Psoas muscle (tissue), 7 donors: ENCODE measurements at regions not wholly inside any gene's neighbourhood (a gene's known extent, or its start where the extent isn't known, plus 50 kb on each side); places are given as distances from the start of the nearest gene placed in this dataset.

Experiments used
- ATAC-seq, 4 donors: fragments of 200-7000 bp; cut with Tn5 transposase; one replicate each; pipeline ENCODE4 v1.9.1; 2020; ENCODE audit warnings: moderate library complexity in 3 of 4, mild to moderate bottlenecking in 2 of 4
- DNase-seq, 2 donors: peaks; one replicate each; pipeline ENCODE4 v3.0.0-alpha.2; 2020
- H3K27ac ChIP-seq: fragments of 200-600 bp; one replicate; pipeline ENCODE4 v1.8.0; 2022
- H3K27me3 ChIP-seq, 3 donors: fragments of 200-600 bp in 1 of 3; one replicate each; pipeline versions ENCODE4 v1.6.1 to v1.8.0; 2013 to 2022; ENCODE audit warnings: low read length in 2 of 3, mild to moderate bottlenecking in 2 of 3, moderate library complexity in 1 of 3; ENCODE audit not compliant: insufficient read depth in 3 of 3
- H3K36me3 ChIP-seq, 2 donors: fragments of 200-600 bp in 1 of 2; one replicate each; pipeline versions ENCODE4 v1.6.1 to v1.8.0; 2013 to 2022; ENCODE audit warnings: low read depth in 1 of 2, mild to moderate bottlenecking in 1 of 2, moderate library complexity in 1 of 2; ENCODE audit not compliant: insufficient read depth in 1 of 2
- H3K4me1 ChIP-seq: fragments of 200-600 bp; one replicate; pipeline ENCODE4 v1.8.0; 2022
- H3K4me3 ChIP-seq: fragments of 200-600 bp; one replicate; pipeline ENCODE4 v1.8.0; 2022; ENCODE audit warnings: mild to moderate bottlenecking
- H3K9me3 ChIP-seq: fragments of 200-600 bp; one replicate; pipeline ENCODE4 v1.8.0; 2022
- CTCF ChIP-seq: fragments of 200-600 bp; IDR thresholded peaks from one replicate; pipeline ENCODE4 v1.8.0; 2022; ENCODE audit warnings: antibody characterized with exemption
- WGBS, 3 donors: extraction: QIAGEN DNeasy Blood & Tissue Kit; methylation state at CpG; one replicate each; pipeline versions ENCODE4 v1.1.6 to v1.1.7; 2013; 5-methylcytosine and 5-hydroxymethylcytosine counted together
- intact Hi-C, 2 donors: fragments of 100-400 bp; cut with DNase I; formaldehyde crosslinking; loops; one replicate each; pipeline versions ENCODE4 v1.11.0 to v1.14.2; 2022
- donor health status: healthy with polysubstance abuse.
- donor health status: DM: no; HTN: no; CAD: no; lungs with moderate emphysema.
- donor health status: Bipolar disorder and iron deficiency.
- donor health status: healthy.
- donor health status: DM: yes; HTN: yes; CAD: no.
- donor health status: DM: no; HTN: no; CAD: no.
- donor health status: DM: yes; HTN: yes; CAD: no.

- TF ChIP-seq CTCF, result no peak
- DNase-seq (no peak), ATAC-seq (no peak)
- Histone ChIP-seq H3K27me3 (no peaks in the 10 kb centered on the region), H3K36me3 (no peaks in the 10 kb centered on the region), H3K4me3 (no peak overlapping the region), H3K27ac (no peak overlapping the region), H3K4me1 (no peaks in the 10 kb centered on the region), H3K9me3 (no peaks in the 10 kb centered on the region)
- intact Hi-C loops, result no loop called here
Measured at GRCh38 chr12:84756961-84757360, 155.6 kb downstream of the SLC6A15 start.

DNA sequence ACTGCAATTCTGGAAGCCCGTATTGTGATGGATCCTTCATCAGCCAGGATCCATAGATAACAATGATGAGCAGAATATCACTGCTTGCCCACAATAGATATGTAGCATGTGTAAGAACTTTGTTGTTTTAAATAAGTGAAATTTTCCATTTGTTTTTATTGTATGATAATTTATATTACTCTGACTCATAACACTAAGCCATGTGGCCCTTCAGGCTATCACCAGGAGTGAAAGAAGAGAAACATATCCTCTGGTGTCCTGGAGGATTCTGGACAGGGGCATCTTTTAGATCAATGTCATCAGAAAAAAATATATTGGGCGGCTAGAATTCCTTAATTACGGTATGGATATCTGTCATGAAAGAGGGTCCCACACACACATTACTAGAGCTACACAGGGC, 167.5 kb downstream of the SLC6A15 start:
- Histone ChIP-seq H3K36me3 (no peaks in the 10 kb centered on the region), H3K27me3 (no peaks in the 10 kb centered on the region), H3K4me3 (no peak overlapping the region), H3K27ac (no peak overlapping the region), H3K9me3 (no peaks in the 10 kb centered on the region), H3K4me1 (no peaks in the 10 kb centered on the region)
- DNase-seq, result no peak
- ATAC-seq, result no peak
- WGBS, 3 donors, result 93 to 95% (median 94%) methylated on average over 3 of the region's 3 CpGs
- no peak for TF ChIP-seq CTCF
- intact Hi-C loops, result no loop called here

DNA sequence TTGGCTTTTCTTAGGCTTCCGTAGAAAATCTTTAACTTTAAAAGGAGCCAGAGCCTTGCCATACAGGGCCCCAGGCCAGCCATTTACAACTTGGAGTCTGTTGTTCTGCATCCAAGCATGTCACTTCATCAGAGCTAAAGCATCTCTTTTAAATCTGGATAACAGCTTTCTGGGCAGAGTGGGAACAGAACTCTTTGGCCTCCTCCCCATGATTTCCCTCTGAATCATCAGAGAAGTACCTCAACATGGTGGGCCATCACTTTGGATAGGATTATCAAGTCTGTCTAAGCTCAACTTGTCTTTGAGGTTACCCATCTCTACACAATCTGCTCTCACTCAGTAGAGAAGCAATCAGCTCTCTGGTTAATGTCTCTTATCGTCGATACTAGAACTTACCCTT, 170.9 kb downstream of the SLC6A15 start:
- no peak for TF ChIP-seq CTCF
- Histone ChIP-seq H3K36me3 (no peaks in the 10 kb centered on the region), H3K27ac (no peak overlapping the region), H3K9me3 (no peaks in the 10 kb centered on the region), H3K4me1 (no peaks in the 10 kb centered on the region), H3K4me3 (no peak overlapping the region), H3K27me3 (no peaks in the 10 kb centered on the region)
- intact Hi-C loops, result no loop called here
- ATAC-seq (no peak), DNase-seq (no peak)
- 31 to 54% (median 35%) methylated on average over 3 of the region's 3 CpGs for WGBS, 3 donors

DNA sequence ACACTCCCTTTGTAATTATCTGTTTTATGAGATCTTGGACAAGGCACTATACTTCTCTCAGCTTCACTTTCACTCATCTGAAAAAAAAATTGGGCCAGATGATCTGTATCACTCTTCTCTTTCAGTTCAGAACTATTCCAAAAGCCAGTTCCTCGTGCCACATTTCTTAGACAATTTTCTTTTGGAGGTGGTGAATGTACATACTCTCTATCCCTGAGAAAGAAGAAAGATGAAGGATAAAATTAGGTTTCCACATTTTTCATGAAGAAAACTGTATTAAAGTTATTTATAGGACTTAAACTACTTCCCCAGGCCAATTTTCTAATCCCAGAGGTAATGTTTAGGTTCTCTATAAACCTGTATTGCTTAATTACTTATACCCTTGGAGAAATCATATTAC, 171.6 kb downstream of the SLC6A15 start:
- intact Hi-C loops, result no loop called here
- ATAC-seq (no peak), DNase-seq (no peak)
- TF ChIP-seq CTCF, result no peak
- Histone ChIP-seq H3K27ac (no peak overlapping the region), H3K4me1 (no peaks in the 10 kb centered on the region), H3K9me3 (no peaks in the 10 kb centered on the region), H3K4me3 (no peak overlapping the region), H3K36me3 (no peaks in the 10 kb centered on the region), H3K27me3 (no peaks in the 10 kb centered on the region)
- 16 to 28% (median 19%) methylated on average over 1 of the region's 1 CpG for WGBS, 3 donors

GRCh38 chr12:84740602-84741001, 172.0 kb downstream of the SLC6A15 start:
- H3K27ac ChIP-seq, result no peak overlapping the region
- TF ChIP-seq CTCF, result no peak
- no peak overlapping the region for H3K4me3 ChIP-seq
- WGBS, 3 donors, result 76 to 80% (median 77%) methylated on average over 3 of the region's 3 CpGs
- intact Hi-C loops, result no loop called here
- H3K4me1 ChIP-seq, result no peaks in the 10 kb centered on the region
- no peaks in the 10 kb centered on the region for H3K27me3 ChIP-seq
- ATAC-seq (no peak), DNase-seq (no peak)
- H3K36me3 ChIP-seq, result no peaks in the 10 kb centered on the region
- H3K9me3 ChIP-seq, result no peaks in the 10 kb centered on the region
